Stimulated activated CD8-positive, alpha-beta memory T cell treated with anti-CD3 and anti-CD28 coated beads, Interleukin-4, amount 100 ng/mL, for 48 hours (primary cell): ENCODE measurements at regions not wholly inside any gene's neighbourhood (a gene's known extent, or its start where the extent isn't known, plus 50 kb on each side); places are given as distances from the start of the nearest gene placed in this dataset.

Source experiments
- DNase-seq: peaks from one replicate; pipeline ENCODE4 v3.0.0-alpha.2; 2020

- DNase-seq, result no peak
Observed at GRCh38 chr5:171695804-171696203, 89.8 kb upstream of the SMIM23 start.

DNA sequence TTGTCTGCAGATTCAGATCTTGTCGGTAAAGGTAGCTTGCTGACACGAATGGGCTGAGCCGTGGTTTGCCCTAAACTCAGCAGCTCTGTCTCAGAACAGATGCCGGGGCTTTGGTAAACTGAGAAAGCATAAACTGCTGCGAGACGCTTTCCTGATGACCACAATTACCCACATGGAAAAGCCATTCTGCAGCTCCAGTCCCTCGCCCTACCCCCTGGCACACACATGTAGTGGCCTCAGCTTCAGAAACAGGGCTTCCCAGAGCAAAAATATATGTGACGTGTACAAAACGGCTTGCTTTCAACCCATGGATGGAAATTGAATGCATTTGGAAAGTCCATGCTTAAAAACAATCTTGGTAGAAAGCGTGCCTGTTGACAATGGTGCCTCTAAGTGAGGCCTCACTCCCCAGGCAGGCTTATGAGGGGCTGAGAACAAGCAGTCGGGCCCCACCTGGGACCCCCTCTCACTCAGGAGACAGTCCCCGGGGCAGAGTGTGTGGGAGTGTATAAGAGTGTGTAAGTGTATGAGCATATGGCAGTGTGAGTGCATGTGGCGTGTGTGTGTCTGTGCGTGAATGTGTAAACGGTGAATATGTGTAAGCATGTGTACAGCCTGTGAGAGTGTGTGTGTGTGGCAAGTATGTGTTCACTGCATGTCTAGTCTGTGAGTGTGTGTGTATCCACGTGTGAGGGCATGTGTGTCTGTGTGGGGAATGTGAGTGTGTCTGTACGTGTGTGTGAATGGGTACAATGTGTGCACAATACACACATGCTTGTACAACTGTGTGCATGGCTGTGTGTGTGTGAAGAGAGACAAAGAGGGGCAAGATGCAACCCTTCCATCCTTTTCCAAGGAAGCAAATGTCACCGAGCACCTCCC lies 88.2 kb upstream of the SMIM23 start:
- no peak for DNase-seq

DNA sequence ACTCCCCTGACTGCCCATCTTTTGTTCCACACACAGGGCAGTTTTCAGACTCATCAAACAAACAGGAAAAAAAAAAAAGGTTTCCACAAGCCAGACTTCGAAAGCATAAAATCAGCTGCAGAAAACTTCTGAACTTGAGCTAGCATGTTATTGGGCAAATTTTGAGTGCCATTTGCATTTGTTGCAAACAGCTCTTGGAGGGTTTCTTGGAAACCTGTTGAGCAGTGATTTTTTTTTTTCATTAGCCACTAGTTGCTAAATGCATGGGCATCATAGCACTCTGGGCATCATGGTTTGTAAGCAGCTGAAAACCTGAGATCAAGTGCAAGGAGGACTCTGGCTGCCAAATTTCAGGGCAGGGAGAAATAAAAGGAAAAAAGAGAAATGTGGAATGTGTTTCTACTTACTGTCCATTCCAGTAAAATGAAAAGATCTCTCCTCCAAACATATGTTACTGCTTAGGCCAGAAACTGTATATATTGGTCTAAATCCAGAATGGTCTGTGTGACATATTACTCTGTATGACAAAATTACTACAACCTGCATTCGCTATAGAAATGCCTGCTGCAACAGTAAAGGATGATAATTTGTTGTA lies 85.2 kb upstream of the SMIM23 start:
- DNase-seq, result no peak

DNA sequence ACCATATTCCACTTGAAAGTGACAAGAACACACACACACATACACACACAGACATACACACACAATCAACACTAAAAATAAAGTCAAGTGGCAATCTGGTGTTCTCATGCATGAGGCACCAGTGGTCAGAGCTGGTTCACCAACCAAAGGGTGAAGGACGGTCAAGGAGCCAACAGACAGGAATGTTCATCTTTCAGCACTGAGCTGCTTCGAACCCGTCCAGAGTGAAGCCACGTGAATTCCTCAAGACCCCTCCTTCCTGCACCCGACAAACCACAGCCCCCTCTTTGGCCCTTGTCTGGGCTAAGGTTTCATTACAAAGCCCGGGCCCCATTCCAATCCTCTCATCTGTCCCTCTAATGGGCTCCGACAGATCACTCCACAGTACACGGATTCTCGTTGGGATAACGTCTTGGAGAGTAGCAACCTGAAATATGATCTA lies 84.5 kb upstream of the SMIM23 start:
- DNase-seq, result no peak

DNA sequence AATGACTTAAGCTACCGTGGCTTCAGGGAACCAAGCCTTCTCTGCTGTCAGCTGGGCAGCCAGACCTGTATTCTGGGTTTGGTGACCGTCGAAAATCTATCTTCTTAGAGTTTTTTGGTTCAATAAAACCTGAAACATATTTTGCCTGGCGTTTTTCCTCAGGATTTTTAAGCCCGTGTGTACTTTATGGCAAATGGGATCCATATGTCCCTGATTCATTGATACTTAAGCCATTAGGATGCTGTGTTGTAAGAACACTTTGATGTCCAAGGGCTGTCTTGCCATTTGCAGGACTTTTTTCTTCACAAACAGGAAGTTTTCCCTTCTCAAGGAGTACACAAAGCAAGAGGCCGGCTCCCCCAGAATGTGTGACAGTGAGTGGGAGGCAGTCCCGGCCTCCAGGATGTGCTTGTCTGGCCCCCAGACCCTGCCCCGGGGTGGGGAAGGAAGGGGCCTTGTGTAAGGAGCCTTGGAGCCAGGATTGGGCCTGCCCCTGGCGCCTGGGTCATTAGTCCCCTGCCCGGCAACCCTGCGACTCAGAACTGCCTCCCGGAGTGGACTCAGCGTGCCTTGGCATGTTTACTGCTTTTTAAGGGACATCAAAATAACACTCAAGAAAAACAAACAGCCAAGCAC lies 83.4 kb upstream of the SMIM23 start:
- DNase-seq, result no peak

- DNase-seq, result no peak
Observed at GRCh38 chr5:171703146-171703545, 82.5 kb upstream of the SMIM23 start.

DNA sequence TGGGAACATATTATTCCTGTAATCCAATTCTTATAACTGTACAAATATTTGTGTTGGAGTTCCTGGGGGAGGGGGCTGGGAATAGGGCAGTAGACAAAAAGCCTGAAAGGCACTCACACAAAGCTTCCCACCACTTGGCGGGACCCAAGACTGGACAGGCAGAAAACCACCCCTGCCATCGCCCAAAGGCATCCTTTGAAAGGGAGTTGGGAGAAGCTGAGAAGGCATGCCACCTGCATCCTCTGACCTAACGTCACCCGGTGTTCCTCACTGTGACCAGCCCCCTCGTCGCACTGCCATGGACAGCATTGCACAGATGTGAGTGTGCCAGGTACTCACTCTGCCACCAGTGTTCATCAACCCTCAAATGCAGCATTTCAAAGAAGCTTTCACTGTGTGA lies 80.6 kb upstream of the SMIM23 start:
- DNase-seq, result no peak

DNA sequence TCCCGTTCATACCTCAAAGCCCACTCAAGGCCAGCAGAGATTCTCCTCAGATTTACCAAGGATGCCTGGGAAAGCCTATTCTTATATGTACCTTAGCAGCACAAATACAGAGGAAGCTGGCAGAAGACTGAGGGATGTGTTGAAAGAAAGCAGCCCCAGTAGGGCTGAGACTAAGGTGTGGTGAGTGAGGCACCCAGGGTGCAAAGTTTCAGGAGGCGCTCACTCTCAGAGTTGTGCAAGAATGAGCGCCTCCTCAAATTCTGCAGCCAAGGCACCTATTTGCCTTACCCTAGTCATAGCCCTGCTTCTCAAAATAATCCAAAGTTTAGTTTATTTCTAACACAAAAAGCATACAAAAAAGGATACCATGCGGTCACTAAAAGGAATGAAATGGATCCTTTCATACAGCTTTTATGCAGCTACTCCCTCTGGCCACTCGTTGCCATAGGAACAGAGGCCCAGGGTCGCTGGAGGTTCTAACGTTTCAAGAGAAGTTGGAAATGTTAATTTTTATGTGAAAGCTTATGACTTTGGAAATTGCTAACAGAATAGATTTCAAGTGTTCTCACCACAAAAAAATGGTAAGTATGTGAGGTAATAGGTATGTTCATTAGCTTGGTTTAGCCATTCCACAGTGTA lies 79.7 kb upstream of the SMIM23 start:
- DNase-seq, result no peak

DNA sequence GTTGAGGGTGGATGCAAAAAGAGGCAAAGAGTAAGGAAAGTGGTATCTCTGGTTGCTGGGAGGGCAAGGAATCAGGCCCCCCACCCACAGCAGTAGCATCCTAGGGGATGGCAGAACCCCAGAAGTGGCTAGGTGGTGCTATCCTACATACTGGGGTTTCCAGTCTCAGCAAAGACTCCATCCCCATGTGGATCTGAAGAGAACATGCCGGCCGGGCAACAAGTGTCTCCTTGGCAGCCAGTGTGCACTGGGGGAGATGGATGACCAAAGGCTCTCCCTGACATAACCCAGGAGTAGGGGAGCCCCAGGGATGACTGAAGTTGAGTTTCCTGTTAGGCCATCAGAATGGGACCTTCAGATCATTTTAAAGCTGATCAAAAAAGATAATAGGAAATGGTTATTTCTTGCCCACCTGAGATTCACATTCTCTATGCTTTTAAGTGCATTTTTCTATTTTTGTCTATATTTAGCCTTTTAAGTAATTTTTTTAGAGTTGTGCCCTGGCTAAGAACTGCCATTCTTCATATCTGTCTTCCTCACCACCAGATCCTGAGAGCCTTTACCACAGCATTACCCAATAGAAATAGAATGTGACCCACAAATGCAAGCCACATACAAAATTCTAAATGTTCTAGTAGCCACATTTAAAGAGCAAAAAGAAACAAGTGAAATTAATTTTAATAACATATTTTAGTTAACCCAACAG lies 78.7 kb upstream of the SMIM23 start:
- DNase-seq, result no peak

- DNase-seq, result no peak
Observed at GRCh38 chr5:171707442-171707792, 78.2 kb upstream of the SMIM23 start.

GRCh38 chr5:171709930-171710329 lies 75.7 kb upstream of the SMIM23 start:
- no peak for DNase-seq

- no peak for DNase-seq
Observed at GRCh38 chr5:171710451-171711024, 75.1 kb upstream of the SMIM23 start.

GRCh38 chr5:171711571-171711970 lies 74.0 kb upstream of the SMIM23 start:
- DNase-seq, result no peak

DNA sequence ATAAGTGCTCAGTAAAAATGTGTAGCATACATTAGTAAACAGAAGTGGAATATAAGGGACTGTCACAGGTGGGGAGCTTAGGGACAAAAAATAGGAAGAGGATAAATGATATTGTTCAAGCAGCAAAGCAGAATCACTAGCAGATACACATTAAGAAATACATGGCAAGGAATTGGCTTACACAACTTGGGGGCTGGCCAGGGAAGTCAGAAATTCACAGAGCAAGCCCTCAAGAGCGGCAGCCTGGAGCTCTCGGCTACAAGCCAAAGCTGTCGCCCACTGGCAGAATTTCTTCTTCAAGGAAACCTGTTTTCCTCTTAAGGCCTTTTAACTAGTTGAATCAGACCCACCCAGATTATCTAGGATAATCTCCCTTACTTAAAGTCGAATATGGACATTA lies 73.0 kb upstream of the SMIM23 start:
- no peak for DNase-seq

- no peak for DNase-seq
Observed at GRCh38 chr5:171713152-171713551, 72.5 kb upstream of the SMIM23 start.

GRCh38 chr5:171714261-171714660 lies 71.4 kb upstream of the SMIM23 start:
- DNase-seq, result no peak

DNA sequence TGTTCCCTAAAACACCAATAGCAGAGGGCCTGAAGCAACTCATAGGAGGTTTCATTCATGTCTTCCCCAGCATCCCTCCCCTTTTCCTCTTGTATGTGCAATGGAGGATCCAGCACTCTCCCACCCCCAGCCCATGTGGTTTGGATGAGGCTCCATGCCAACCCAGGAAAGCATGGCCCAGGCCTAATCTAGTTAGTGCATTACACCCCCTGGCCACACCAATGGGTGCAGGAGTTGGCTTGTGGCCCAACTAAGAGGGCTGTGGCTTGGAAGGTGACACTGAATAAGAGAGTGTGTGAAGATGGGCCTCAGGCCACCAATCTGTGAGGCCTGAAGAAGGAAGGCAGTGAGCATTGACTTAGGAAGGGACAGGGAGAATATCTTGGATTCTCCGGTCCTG lies 70.8 kb upstream of the SMIM23 start:
- DNase-seq, result no peak

- no peak for DNase-seq
Observed at GRCh38 chr5:171715551-171715950, 70.1 kb upstream of the SMIM23 start.

DNA sequence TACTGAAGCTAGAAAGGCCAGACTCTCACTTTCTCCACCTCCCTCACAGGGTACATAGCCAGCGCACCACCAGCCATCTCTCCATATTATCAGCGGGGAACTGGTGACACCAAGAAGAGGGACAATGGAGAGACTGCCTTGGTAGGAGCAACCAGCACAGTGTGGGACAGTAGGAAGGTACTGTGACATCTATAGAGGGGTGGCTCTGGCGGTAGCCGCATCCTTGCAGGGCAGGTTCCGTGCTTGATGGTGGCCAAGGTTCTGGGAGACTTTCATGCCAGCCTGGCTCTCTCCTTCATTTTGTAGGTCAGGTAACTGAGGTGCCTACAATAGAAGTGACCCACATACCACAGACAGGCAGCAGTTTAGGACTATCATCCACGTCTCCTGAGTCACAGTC lies 65.5 kb upstream of the SMIM23 start:
- DNase-seq, result no peak

DNA sequence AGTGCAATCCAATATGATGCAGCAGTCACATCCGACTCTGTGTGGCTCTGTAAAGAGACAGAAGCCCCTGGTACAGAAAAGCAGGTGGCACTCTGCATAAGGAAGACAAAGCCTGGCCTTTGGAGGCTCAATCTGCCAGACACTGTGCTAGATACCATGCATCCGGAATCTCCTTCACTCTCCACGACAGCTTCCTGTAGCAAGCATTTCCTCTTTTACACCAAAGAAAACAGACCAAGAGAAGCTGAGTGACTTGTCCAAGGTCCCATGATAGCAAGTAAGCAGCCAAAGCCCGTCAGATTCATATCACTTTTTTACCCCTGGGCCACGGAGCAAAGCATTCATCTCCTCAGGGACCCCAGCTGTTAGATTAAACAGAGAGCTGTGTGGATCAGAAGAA lies 64.2 kb upstream of the SMIM23 start:
- DNase-seq, result no peak

GRCh38 chr5:171724468-171725204 lies 61.0 kb upstream of the SMIM23 start:
- no peak for DNase-seq

DNA sequence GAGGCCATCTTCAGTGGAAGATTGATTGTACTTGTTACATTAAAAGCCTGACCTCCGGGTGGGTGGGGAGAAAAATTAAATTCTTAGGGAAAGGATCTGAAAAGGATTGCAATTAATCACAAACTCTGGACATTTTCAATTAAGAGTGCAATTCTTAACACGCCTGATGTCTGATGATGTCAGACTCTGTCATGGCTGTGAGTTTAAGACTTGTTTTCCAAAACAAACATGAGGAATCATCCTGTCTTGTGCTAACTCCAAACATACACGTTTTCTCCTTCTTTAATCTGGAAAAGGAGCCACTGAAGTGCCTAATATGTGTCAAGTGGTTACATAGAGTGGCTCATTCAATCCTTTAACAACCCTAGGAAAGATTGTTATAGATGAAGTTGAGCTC lies 60.4 kb upstream of the SMIM23 start:
- no peak for DNase-seq
